ENCODE measurements at regions not wholly inside any gene's neighbourhood (a gene's known extent, or its start where the extent isn't known, plus 50 kb on each side); places are given as distances from the start of the nearest gene placed in this dataset.

DNA sequence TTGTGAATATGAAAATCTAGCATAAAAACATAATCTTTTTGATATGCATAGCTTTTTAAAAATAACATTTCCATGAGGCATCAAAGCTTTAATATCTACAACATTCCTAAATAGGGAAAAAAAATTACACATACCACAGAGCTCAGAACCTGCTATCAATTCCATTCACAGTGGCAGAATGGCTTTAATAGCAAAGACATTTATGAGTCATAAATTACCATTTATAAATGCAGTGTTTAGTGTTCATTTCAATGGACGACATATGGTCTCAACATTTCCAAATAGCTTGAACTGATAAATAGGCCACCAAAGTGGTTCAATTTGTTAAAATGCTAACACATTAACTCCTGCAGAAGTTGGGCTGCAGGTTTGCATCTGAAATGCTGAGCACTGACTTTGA is 600.6 kb upstream of the SETBP1 start:
- DNase-seq = no peak

DNA sequence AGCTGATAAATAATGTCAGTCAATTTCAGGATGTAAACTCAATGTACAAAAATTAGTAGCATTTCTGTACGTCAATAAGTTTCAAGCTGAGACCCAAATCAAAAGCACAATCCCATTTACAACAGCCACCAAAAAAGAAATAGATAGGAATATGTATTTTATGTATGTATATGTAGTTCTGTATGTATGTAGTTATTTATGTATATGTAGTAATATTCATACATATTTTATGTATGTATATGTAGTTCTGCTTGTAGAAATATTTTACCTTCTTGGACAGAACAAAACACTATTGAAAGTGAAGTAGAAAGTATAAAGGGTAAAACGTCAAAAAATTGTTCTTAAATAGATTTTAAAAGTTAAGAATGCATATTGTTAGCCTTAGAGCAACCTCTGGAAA is 591.0 kb upstream of the SETBP1 start:
- no peak for DNase-seq

GRCh38 chr18:44090453-44090852 is 590.2 kb upstream of the SETBP1 start:
- DNase-seq = no peak

GRCh38 chr18:44093253-44093652 is 587.4 kb upstream of the SETBP1 start:
- no peak for DNase-seq

- no peak for DNase-seq
Observed at GRCh38 chr18:44096016-44096415, 584.7 kb upstream of the SETBP1 start.

DNA sequence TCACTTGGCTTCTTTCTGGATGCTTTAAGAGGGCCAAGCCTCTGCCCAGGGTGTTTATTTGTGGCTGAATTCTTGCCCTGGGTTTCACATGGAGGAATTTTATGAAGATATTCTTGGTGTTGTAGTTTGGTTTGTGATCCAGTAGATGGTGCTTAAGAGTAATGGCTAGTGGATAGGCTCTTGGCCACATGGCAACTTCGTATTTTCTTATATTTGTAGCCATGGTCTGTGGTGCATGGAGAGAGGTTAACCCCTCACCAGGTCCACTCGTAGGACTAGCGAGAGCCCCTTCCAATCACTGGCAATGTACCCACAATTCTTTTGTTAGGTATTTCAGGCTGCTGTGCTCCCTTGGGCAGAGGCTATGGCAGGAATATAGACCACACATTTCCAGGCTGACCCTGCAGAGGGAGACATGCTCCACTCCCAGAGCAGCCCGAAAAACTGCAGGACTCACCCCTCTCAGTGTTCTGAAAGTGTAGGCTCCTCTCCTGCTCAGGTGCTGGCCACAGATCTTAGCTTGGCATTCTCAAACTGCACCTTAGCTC is 582.1 kb upstream of the SETBP1 start:
- DNase-seq = no peak

- no peak for DNase-seq
Observed at GRCh38 chr18:44107187-44107586, 573.5 kb upstream of the SETBP1 start.

GRCh38 chr18:44111337-44111736 is 569.4 kb upstream of the SETBP1 start:
- no peak for DNase-seq

DNA sequence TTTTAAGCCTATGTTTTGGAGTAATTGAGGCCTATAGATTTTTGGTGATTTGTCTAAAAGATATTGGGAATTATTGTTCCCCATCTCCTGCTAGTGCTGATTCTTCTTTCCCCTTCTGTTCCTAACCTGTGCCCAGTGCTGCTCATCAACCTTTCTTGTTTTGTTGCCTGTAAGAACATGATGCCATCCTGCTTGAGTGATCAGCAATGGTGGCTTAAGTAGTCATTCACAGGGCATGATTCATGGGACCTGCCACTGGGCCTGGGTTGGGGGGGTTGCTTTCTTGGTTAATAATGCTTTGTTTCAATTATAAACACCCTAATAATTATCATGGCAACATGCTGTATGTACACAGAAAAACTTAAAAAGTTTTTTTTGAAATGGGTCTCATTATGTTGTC is 562.9 kb upstream of the SETBP1 start:
- no peak for DNase-seq

GRCh38 chr18:44119607-44120006 is 561.1 kb upstream of the SETBP1 start:
- no peak for DNase-seq

DNA sequence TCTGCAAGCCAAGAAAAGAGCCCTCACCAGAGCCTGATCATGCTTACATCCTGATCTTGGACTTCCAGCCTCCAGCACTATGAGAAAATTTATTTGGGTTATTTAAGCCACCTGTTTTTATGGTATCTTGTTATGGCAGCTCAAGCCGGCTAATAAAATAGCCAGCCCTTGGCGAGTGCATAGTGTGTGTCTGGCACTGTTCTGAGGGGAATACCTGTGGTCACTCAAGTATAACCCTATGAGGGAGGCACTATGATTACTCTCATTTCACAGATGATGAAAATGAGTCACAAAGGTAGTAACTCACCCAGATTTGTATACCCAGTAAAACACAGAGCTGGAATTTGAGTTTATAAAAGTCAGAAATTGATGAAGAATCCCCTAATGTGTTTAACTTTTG is 556.9 kb upstream of the SETBP1 start:
- DNase-seq = no peak

- DNase-seq = no peak
Observed at GRCh38 chr18:44125446-44125845, 555.2 kb upstream of the SETBP1 start.

DNA sequence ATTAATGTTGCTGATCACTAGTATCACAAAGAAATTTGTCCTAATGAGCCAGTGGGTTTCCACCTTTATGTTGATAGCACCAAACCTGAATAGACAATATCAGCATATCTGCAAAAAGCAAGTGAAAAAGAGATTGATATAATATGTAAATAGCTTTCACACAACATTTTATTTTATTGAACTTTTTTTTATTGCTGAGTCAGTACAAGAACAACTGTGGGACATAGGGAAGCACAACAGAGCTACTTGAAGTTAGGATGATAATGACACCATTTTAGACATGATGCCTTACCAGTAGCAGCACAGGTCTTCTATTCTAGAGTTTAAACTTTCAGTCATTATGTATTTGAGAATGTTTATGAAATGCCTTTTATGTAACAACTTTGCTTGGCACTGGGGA is 554.1 kb upstream of the SETBP1 start:
- DNase-seq = no peak

DNA sequence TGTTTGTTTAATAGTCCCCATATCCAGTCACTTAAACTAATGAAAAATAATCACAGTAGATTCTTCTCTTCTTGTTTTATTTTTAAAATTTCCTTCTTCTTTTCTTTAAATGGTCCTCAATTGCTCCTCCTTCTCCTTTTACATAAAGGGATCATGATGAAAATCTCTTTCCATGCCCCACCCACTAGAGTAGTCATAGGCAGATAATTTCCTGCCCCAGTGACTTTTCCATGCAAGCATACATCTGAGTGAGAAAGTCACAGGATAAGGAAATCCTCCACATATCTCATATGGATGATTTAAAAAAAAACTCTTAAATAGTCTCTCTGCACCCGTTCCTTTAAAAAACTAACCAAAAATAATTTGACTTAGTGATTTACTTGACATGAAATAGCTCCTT is 552.3 kb upstream of the SETBP1 start:
- DNase-seq = no peak

- DNase-seq = peak; percentile 50
Observed at GRCh38 chr18:44130376-44130942, 550.2 kb upstream of the SETBP1 start.

DNA sequence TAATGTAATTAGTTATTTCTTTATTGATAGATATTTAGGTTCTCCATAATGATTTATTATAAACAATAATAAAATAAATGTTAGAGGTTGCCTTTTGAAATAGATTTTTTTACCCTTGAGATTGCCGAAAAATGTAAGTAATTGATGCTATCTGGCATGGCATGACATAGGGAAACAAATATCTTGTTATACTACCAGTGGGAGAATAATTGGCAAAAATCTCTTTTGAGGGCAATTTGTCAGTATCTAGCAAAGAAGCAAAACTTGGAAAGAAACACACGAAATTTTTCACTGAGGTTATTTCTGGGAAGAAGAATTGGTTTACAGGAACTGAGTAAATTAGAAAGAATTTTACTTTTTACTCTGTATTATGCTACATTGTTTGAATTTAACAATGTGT is 547.2 kb upstream of the SETBP1 start:
- no peak for DNase-seq

- DNase-seq = no peak
Observed at GRCh38 chr18:44134447-44134846, 546.2 kb upstream of the SETBP1 start.

- no peak for DNase-seq
Observed at GRCh38 chr18:44135741-44136140, 544.9 kb upstream of the SETBP1 start.

- no peak for DNase-seq
Observed at GRCh38 chr18:44136326-44136725, 544.4 kb upstream of the SETBP1 start.

- DNase-seq = no peak
Observed at GRCh38 chr18:44143072-44143471, 537.6 kb upstream of the SETBP1 start.

DNA sequence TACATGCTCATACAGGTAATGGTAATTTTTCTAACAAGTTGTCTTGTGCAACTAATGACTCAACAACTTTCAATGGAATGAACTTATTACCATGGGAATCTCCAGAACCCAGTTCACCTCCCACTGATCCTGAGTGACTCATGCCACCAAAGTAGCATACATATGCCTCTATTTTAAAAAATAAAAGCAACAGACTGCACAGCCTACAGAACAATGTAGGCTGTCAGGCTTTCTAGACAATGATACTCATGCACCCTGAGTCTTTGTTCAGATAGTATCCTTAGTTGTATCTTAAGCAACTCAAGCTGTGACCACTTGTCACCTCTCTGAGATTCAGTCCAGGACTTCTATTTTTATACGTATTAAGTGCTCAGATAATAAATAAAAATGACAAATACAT is 531.0 kb upstream of the SETBP1 start:
- DNase-seq = no peak

GRCh38 chr18:44153981-44154380 is 526.7 kb upstream of the SETBP1 start:
- no peak for DNase-seq

DNA sequence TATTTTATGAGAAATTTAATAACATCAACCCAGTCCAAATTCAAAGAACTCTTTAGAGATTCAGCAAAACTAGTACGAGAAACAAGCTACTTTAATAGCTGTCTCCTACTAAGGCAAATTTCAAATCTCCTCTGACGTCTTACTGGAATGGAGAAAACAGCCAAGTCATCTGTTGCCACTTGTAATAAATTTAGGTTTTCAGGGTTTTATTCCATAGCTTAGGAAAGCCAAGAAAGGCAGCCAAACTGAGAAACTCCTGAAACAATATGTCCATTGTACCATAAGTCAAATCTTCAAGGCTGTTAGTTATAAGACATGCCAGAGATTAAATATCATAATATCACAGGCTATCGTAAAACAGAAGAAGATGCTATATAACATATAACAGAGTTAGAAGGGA is 524.6 kb upstream of the SETBP1 start:
- no peak for DNase-seq

DNA sequence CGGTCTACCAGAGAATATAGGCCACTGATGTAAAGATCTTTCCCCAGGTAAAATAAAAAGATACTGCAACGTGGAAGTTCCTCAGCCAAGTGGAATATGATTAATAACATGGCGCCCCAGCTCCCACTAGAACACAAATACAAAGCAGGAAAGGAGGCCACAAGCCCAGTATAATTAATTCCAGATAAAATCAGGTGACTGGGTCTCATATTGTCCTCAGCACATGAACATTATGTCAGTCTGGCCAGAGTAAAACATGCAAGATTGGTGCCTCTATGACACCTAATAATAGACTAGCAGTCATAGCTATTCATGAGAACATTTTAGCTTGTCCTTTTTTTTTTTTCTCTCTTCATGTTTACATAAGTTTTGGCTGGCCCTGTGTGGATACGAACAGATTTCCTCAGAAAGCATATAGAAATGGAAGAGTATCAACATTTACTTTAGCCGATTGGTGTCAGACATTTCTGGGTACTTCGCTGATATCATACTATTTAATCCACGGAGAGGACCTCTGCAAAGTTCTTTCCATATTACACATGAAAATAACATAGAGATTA is 523.8 kb upstream of the SETBP1 start:
- no peak for DNase-seq

DNA sequence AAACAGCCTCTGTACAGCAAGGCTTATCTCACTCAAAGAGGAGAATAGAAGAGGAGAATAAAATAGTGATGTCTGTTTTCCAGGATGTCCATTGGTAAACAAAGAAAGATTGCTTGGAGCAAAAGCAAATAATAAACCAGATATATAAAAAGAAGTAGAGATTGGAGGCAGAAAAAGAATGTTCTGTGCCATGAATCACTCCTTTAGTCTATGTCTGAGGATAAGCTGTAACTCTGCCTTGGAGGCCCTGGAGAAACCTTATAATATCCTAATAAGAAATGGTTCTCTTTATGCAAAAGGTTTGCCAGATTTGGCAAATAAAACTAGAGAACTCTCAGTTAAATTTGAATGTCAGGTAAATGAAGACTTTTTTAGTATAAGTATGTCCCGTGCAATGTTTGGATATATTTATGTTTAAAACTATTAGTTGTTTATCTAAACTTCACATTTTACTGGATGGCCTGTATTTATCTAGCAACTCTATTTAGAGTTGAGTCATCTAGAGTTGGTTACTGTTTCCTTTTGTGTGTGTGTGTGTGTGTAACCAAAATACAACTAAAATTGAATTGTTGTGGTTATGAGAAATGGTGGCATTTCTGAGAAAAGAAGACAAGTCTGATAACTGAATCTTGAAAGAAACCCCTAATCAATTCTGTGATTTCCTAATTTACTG is 510.3 kb upstream of the SETBP1 start:
- no peak for DNase-seq

Measured in femur (tissue), 1 donor.